ENCODE measurements at regions not wholly inside any gene's neighbourhood (a gene's known extent, or its start where the extent isn't known, plus 50 kb on each side); places are given as distances from the start of the nearest gene placed in this dataset.

DNA sequence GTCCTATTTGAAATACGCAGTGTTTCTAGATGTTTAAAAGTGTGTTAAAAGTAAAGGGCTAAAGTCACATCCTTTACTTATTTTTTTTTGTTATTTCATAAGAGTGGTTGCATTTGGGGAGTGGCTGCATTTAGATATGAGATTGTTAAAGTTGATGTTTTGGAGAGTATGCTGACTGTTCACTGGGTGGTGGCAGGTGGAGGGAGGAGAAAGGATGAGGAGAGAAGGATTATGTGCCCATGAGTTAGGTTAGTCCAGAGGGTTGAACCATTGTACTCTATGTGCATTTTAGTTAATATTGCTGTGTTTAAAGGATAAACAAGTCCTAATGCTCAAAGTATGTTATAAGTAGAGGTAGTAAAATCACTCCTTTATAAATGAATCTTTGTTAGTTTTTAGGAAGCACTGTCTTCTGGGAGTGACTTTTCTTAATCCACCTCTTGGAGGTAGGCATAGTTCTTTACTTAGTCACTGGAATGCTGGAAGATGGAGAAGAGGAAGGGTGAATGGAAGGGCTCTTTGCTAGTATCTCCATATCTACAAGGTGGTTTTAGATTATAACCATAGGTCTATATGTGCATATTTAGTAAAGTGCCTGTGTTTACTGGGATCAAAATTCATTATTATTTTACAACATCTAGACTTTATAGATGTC is 332.3 kb downstream of the NPR3 start:
- H3K27ac Mint-ChIP-seq (ENCODE audit: unreplicated experiment): no peak overlapping the region
- peaks cover 3% of the 10 kb centered on the region for H3K36me3 Mint-ChIP-seq (ENCODE audit: low read depth)
- no peak overlapping the region for H3K4me3 Mint-ChIP-seq (ENCODE audit: unreplicated experiment)
- peaks cover 7% of the 10 kb centered on the region for H3K9me3 Mint-ChIP-seq (ENCODE audit: low read depth)
- no peak for DNase-seq (ENCODE audit: low spot score)
- TF ChIP-seq, protein P1, sequence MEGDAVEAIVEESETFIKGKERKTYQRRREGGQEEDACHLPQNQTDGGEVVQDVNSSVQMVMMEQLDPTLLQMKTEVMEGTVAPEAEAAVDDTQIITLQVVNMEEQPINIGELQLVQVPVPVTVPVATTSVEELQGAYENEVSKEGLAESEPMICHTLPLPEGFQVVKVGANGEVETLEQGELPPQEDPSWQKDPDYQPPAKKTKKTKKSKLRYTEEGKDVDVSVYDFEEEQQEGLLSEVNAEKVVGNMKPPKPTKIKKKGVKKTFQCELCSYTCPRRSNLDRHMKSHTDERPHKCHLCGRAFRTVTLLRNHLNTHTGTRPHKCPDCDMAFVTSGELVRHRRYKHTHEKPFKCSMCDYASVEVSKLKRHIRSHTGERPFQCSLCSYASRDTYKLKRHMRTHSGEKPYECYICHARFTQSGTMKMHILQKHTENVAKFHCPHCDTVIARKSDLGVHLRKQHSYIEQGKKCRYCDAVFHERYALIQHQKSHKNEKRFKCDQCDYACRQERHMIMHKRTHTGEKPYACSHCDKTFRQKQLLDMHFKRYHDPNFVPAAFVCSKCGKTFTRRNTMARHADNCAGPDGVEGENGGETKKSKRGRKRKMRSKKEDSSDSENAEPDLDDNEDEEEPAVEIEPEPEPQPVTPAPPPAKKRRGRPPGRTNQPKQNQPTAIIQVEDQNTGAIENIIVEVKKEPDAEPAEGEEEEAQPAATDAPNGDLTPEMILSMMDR (IDR thresholded peaks at IDR 0.05): no peak
- H3K4me1 Mint-ChIP-seq (ENCODE audit: low read depth): peaks cover 19% of the 10 kb centered on the region
- H3K27me3 Mint-ChIP-seq (ENCODE audit: low read depth): no peaks in the 10 kb centered on the region

DNA sequence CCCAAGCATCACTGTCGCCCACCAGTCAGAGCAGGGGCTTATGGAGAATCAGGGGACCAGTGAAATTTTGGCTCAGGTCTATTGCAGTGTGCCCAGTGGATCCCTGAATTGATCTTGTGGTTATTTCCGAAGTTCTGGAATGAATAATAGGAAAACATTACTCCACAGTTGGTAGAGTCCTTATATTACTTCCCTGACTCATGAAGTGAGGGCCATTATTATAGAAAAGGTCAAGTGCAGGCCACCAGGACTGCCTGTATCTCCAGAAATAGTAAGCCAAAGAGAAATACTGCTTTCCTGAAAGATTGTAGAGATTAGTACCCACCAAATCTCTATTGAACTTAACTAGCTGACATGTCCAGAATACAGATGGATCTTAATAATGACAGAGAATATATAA is 335.0 kb downstream of the NPR3 start:
- TF ChIP-seq, protein P1 (IDR thresholded peaks at IDR 0.05): no peak
- no peak overlapping the region for H3K4me3 Mint-ChIP-seq (ENCODE audit: unreplicated experiment)
- no peak overlapping the region for H3K27ac Mint-ChIP-seq (ENCODE audit: unreplicated experiment)
- H3K36me3 Mint-ChIP-seq (ENCODE audit: low read depth): peaks cover 4% of the 10 kb centered on the region
- H3K9me3 Mint-ChIP-seq (ENCODE audit: low read depth): peaks cover 5% of the 10 kb centered on the region
- peaks cover 43% of the 10 kb centered on the region for H3K4me1 Mint-ChIP-seq (ENCODE audit: low read depth)
- no peak for DNase-seq (ENCODE audit: low spot score)
- H3K27me3 Mint-ChIP-seq (ENCODE audit: low read depth): no peaks in the 10 kb centered on the region

DNA sequence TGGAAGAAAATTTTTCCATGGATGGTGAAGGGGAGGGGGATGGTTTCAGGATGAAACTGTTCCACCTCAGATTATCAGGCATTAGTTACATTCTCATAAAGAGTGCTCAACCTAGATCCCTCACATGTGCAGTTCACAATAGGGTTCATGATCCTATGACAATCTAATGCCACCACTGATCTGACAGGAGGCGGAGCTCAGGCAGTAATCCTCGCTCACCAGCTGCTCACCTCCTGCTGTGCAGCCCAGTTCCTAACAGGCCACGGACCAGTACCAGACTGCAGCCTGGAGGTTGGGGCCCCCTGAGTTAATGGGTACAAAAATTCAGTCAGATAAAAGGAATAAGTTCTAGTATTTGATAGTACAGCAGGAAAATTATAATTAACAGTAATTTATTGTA is 337.2 kb downstream of the NPR3 start:
- peaks cover 48% of the 10 kb centered on the region for H3K4me1 Mint-ChIP-seq (ENCODE audit: low read depth)
- H3K27me3 Mint-ChIP-seq (ENCODE audit: low read depth): no peaks in the 10 kb centered on the region
- H3K9me3 Mint-ChIP-seq (ENCODE audit: low read depth): peaks cover 14% of the 10 kb centered on the region
- peaks cover 9% of the 10 kb centered on the region for H3K36me3 Mint-ChIP-seq (ENCODE audit: low read depth)
- TF ChIP-seq, protein P1 (IDR thresholded peaks at IDR 0.05): no peak
- DNase-seq (ENCODE audit: low spot score): no peak
- no peak overlapping the region for H3K4me3 Mint-ChIP-seq (ENCODE audit: unreplicated experiment)
- H3K27ac Mint-ChIP-seq (ENCODE audit: unreplicated experiment): no peak overlapping the region

DNA sequence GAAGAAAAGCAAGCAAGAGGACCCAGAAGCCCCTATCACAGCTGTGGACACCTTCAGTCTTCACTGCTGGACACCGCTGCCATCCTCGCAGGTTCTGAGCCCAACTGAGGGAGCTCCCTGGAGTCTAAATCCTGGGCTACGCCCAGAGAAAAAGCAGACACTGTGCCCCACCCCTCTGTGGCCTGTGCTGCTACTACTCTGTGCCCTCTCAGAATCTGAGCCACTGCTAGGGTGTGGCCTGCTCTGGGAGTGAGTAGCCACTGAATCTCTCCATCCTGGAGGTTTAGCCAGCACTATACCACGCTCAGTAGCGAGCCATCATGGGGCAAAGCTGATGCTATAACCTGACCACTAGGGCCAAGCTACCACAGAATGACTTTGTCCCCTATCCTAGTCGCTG is 338.2 kb downstream of the NPR3 start:
- DNase-seq (ENCODE audit: low spot score): no peak
- Mint-ChIP-seq H3K9me3 (ENCODE audit: low read depth) (peaks cover 24% of the 10 kb centered on the region), H3K27ac (ENCODE audit: unreplicated experiment) (peak overlapping the region; percentile 81), H3K4me1 (ENCODE audit: low read depth) (peaks cover 48% of the 10 kb centered on the region), H3K36me3 (ENCODE audit: low read depth) (peaks cover 14% of the 10 kb centered on the region), H3K27me3 (ENCODE audit: low read depth) (no peaks in the 10 kb centered on the region), H3K4me3 (ENCODE audit: unreplicated experiment) (no peak overlapping the region)
- TF ChIP-seq, protein P1 (IDR thresholded peaks at IDR 0.05): peak; percentile 13

DNA sequence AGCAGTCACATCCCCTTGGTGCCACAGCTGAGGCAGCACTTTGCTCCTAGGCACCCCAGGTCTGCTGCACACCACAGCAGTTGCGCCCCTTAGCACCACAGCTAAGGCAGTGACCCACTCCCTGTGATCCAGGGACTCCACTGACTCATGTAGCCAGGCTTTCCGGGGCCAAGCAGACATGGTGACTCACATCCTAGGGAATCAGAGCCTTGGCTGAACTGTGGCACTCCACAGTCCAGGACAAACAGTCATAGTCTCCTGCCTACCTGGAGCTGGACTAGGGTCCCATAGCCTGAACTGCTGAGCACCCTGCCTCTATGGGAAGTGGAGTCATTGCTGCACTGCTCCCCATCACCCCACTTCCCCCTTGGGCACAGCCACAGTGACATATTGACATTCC is 338.7 kb downstream of the NPR3 start:
- Mint-ChIP-seq H3K4me3 (ENCODE audit: unreplicated experiment) (no peak overlapping the region), H3K9me3 (ENCODE audit: low read depth) (peaks cover 26% of the 10 kb centered on the region), H3K36me3 (ENCODE audit: low read depth) (peaks cover 14% of the 10 kb centered on the region), H3K27ac (ENCODE audit: unreplicated experiment) (peak overlapping the region; percentile 81), H3K4me1 (ENCODE audit: low read depth) (peaks cover 48% of the 10 kb centered on the region), H3K27me3 (ENCODE audit: low read depth) (no peaks in the 10 kb centered on the region)
- TF ChIP-seq, protein P1 (IDR thresholded peaks at IDR 0.05): no peak
- no peak for DNase-seq (ENCODE audit: low spot score)
